HT1080 (cell line): ENCODE measurements at regions not wholly inside any gene's neighbourhood (a gene's known extent, or its start where the extent isn't known, plus 50 kb on each side); places are given as distances from the start of the nearest gene placed in this dataset.

ENCODE experiments used
- DNase-seq: peaks from one replicate; pipeline ENCODE4 v3.0.0-alpha.2; 2015; ENCODE audit warnings: low read depth

DNA sequence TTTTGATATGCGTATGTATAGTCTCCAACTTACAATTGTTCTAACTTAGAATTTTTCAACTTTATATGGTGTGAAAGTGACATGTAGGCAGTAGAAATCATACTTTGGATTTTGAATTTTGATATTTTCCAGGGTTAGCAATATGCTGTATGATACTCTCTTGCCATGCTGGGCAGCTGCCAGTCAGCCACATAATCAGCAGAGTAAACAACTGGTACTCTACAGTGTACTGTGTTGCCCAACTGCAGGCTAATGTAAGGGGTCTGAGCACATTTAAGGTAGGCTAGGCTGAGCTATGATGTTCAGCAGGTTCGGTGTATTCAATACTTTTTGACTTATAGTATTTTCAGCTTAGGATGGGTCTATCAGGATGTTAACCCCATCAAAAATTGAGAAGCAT lies 52.0 kb upstream of the RYK start:
- DNase-seq: no peak

DNA sequence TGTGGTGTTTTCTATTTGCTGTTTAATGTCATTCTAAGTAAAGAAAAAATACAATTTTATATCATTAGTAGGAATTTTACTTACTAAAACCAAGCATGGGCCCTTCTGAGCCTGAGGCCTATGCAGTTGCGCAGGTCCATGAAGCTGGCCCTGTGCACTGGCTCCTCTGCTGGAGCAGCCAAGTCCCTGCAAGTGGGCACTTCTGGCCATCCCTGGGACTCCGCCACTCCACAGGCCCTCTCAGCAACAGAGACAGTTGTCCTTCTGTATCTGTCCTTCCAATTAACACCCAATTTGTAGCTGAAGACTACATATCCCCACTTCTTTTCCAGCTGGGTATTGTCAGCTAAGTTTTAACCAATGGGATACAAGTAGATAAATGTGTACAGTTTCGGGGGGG lies 49.9 kb upstream of the RYK start:
- DNase-seq: peak; percentile 40
